Dendritic cell treated with granulocyte-macrophage colony-stimulating factor and Interleukin-4, amounts not matched to agents 40 ng/mL and 50 ng/mL, for 4 days (primary cell): ENCODE measurements at regions not wholly inside any gene's neighbourhood (a gene's known extent, or its start where the extent isn't known, plus 50 kb on each side); places are given as distances from the start of the nearest gene placed in this dataset.
"Not testable (repeated sequence)": the region's sequence is repeated elsewhere in the genome, so short reads cannot be mapped to it uniquely, and the experiment has no call there.

Source experiments
- H3K27ac Mint-ChIP-seq: one replicate; pipeline ENCODE4 v1.8.0; 2022; ENCODE audit warnings: mild to moderate bottlenecking, mixed read lengths
- H3K27me3 Mint-ChIP-seq: one replicate; pipeline ENCODE4 v1.8.0; 2022; ENCODE audit warnings: mild to moderate bottlenecking, mixed read lengths
- H3K36me3 Mint-ChIP-seq: one replicate; pipeline ENCODE4 v1.8.0; 2022; ENCODE audit warnings: low read depth, mixed read lengths
- H3K4me1 Mint-ChIP-seq: one replicate; pipeline ENCODE4 v1.8.0; 2022; ENCODE audit warnings: low read depth, mixed read lengths
- H3K4me3 Mint-ChIP-seq: one replicate; pipeline ENCODE4 v1.8.0; 2022; ENCODE audit warnings: mild to moderate bottlenecking, moderate library complexity, mixed read lengths
- H3K9me3 Mint-ChIP-seq: one replicate; pipeline ENCODE4 v1.8.0; 2022; ENCODE audit warnings: mixed read lengths
- intact Hi-C: fragments of 100-400 bp; cut with micrococcal nuclease; formaldehyde crosslinking; loops from one replicate; pipeline ENCODE4 v1.15.0; 2022

DNA sequence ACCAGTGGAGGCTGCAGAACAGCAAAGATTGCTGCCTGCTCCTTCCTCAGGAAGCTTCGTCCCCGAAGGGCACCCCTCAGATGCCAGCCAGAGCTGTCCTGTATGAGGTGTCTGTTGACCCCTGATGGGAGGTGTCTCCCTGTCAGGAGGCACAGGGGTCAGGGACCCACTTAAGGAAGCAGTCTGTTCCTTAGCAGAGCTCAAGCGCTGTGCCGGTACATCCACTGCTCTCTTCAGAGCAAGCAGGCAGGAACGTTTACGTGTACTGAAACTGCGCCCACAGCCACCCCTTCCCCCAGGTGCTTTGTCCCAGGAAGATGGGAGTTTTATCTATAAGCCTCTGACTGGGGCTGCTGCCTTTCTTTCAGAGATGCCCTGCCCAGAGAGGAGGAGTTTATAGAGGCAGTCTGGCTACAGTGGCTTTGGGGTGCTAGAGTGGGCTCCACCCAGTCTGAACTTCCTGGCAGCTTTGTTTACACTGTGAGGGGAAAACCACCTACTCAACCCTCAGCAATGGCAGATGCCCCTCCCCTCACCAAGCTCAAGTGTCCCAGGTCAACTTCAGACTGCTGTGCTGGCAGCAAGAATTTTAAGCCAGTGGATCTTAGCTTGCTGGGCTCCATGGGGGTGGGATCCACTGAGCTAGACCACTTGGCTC, 275.8 kb upstream of the PROX1 start:
- H3K9me3 Mint-ChIP-seq = peaks cover 28% of the 10 kb centered on the region
- H3K4me1 Mint-ChIP-seq, intact Hi-C loops, H3K27me3 Mint-ChIP-seq, H3K36me3 Mint-ChIP-seq, H3K4me3 Mint-ChIP-seq, H3K27ac Mint-ChIP-seq: not testable (repeated sequence)

DNA sequence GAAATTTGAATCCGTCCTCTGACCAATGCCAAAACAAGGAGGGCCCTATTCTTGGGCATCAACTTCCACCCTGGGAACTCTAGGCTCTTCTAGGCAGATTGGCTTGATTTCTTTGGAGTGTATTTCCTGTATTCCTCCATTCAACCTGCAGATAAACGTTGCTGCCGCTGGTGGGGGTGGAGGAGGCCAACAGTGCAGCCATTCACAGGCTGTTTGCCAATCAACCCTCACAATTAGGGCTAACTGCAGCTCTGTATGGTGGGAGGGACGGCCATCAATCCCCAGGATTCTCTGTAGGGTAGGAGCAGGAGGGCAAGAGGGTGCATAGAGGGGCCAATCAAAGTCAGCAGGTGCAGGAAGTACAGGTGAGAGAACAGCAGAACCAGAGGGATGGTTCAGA, 273.1 kb upstream of the PROX1 start:
- Mint-ChIP-seq H3K9me3 (peaks cover 41% of the 10 kb centered on the region), H3K4me1 (no peaks in the 10 kb centered on the region), H3K36me3 (no peaks in the 10 kb centered on the region), H3K4me3 (no peak overlapping the region), H3K27ac (no peak overlapping the region), H3K27me3 (no peaks in the 10 kb centered on the region)
- intact Hi-C loops = no loop called here

DNA sequence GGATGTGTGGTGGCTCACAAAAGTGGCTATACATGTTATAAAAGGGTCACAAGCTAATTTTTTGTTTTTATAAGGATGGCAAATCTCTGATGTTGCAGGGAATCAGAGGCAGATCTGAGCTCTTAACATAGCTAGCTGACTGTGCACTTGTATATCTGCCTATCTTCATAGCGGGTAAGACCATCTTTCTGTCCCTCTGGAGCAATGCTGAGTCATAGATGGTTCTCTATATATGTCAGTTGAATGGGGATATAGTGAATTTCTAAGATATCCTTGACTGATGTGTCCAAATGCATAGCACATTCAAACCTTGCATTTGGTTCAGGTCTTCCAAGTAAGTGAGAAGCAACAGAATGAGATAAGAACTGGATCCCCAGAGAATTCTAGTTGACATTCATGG, 272.6 kb upstream of the PROX1 start:
- intact Hi-C loops = no loop called here
- Mint-ChIP-seq H3K9me3 (peaks cover 44% of the 10 kb centered on the region), H3K4me1 (no peaks in the 10 kb centered on the region)

DNA sequence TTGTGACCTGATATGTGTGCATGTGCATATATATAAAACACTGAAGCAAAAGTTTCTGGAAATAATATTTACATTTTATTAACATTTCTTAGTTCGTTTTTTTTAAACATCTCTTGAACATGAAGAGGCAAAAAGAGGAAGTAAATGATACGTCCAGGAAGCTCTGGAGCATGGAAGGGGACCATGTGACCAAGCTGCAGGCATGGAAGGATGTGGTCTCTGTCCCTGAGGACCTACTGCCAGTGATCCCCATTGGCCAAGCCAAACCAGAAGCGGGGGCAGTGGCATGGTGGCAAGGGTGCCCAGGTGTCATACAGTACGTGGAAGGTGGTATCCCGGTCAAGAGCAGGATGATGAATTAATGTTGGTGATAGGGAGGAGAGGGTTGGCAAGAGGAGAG, 268.3 kb upstream of the PROX1 start:
- Mint-ChIP-seq H3K36me3 (no peaks in the 10 kb centered on the region), H3K27me3 (no peaks in the 10 kb centered on the region), H3K27ac (no peak overlapping the region), H3K4me1 (no peaks in the 10 kb centered on the region), H3K9me3 (peaks cover 44% of the 10 kb centered on the region), H3K4me3 (no peak overlapping the region)
- intact Hi-C loops = no loop called here

More for the DNA sequence above, 272.6 kb upstream of the PROX1 start:
- Mint-ChIP-seq H3K27me3 (no peaks in the 10 kb centered on the region), H3K27ac (no peak overlapping the region), H3K4me3 (no peak overlapping the region), H3K36me3 (no peaks in the 10 kb centered on the region)

DNA sequence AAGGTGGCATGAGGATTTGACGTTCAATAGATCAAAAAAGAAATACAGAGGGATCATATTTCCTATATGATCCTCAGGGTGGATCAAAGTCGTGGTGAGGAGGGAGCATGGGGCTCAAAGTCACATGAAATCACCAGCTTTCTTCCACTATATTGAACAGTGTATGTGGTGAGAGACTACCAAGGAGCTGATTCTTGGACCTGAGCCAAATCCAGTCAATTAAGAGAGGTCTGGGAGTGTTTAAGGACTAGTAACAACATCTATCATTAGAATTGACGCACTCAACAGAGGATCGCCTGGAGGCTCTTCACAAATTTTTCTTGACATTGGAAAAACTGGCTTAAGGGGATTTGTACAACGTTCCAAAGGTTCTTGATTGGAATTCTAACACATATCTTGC, 267.7 kb upstream of the PROX1 start:
- Mint-ChIP-seq H3K27me3 (no peaks in the 10 kb centered on the region), H3K36me3 (no peaks in the 10 kb centered on the region), H3K4me1 (no peaks in the 10 kb centered on the region), H3K4me3 (no peak overlapping the region), H3K9me3 (peaks cover 44% of the 10 kb centered on the region), H3K27ac (no peak overlapping the region)
- intact Hi-C loops = no loop called here

DNA sequence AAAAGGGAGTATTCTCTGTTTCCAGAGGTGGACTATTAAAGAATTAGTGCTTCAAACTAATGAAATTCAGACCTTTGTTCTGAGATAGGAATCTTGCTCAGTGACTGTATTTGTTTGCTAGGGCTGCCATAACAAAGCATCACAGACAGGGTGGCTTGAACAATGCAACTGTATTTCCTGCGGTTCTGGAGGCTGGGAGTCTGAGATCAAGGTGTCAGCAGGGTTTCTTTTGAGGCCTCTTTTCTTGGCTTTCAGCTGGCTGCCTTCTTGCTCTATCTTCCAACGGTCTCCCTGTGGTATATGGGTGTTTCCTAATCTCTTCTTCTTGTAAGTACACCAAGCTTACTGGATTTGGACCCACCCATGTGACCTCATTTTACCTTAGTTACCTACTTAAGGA, 264.6 kb upstream of the PROX1 start:
- Mint-ChIP-seq H3K27me3 (no peaks in the 10 kb centered on the region), H3K4me3 (no peak overlapping the region), H3K36me3 (no peaks in the 10 kb centered on the region), H3K27ac (no peak overlapping the region), H3K4me1 (no peaks in the 10 kb centered on the region), H3K9me3 (peaks cover 35% of the 10 kb centered on the region)
- intact Hi-C loops = no loop called here

DNA sequence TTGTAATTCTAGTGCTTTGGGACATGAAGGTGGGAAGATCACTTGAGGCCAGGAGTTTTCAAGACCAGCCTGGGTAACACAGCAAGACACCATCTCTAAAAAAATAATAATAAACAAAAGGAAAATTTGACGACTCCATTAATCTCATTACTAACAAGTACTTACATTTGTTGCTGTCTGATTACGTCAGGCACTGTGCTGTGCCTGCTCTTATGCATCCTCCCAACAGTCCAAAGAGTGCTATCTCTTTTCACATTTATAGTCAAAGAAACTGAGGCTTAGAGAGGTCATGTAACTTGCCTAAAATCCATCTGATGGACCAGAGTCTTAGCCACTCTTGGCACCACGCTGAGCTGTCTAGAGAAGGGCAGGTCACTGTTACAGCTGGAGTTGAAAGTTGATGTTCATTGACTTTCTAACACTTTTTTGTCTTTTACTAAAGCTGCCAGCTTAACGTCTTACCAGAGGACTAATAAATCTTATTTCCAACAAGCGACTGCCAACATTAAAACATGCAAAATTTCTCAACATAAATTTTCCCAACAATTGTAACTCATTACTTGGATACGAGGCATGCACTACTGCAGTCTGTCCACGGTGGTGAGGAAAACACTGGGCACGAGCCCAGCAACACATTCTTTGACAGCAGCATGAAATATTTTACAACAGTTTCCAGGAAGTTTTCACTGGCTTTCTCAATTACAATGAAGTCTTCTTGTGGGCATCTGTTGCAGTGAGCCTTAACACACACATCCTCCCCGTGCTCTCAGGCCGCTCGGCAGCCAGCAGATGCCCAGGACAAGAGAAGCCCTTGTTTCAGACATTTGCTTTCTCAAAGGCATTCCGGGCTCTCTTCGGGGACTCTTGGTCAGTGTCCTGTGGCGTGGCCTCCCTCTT, 262.9 kb upstream of the PROX1 start:
- Mint-ChIP-seq H3K4me1 (no peaks in the 10 kb centered on the region), H3K4me3 (no peak overlapping the region), H3K27me3 (no peaks in the 10 kb centered on the region), H3K36me3 (no peaks in the 10 kb centered on the region), H3K9me3 (peaks cover 21% of the 10 kb centered on the region), H3K27ac (no peak overlapping the region)
- intact Hi-C loops = no loop called here

DNA sequence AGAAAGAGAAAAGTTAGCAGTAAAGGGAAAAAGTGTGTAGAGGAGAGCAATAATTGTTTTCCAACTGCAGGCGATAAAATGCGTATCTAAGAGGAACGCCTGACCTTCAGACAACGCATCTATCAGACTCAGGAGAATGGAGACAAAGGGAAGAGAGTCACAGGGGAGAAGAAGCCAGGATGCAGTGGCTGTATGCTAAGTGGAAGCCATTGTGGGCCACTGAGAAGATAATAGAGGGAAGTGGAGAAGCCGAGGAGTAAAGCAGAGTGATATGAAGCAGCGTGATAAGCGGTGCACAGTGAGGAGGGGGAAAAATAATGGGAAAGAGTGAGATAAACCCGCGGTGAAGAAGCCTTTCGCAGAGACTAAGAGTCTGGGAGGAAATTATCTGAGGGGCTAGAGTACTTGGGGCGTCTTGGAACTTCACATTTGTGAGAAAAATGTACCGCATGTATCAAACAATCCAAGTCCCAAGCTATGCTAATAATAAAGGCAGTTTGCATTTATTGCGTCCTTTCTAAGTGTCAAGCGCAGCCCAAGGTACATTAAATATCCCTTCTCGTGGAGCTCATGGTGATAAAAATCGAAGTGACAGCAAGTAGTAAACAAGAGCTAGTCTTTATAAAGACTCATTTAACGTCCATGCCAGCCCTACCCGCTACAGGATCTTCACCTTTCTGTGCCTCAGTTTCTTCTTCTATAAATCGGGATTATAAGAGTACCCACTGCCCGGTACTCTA, 259.8 kb upstream of the PROX1 start:
- Mint-ChIP-seq H3K36me3 (no peaks in the 10 kb centered on the region), H3K27me3 (no peaks in the 10 kb centered on the region), H3K27ac (no peak overlapping the region), H3K4me3 (no peak overlapping the region), H3K4me1 (no peaks in the 10 kb centered on the region), H3K9me3 (peaks cover 24% of the 10 kb centered on the region)
- intact Hi-C loops = no loop called here

DNA sequence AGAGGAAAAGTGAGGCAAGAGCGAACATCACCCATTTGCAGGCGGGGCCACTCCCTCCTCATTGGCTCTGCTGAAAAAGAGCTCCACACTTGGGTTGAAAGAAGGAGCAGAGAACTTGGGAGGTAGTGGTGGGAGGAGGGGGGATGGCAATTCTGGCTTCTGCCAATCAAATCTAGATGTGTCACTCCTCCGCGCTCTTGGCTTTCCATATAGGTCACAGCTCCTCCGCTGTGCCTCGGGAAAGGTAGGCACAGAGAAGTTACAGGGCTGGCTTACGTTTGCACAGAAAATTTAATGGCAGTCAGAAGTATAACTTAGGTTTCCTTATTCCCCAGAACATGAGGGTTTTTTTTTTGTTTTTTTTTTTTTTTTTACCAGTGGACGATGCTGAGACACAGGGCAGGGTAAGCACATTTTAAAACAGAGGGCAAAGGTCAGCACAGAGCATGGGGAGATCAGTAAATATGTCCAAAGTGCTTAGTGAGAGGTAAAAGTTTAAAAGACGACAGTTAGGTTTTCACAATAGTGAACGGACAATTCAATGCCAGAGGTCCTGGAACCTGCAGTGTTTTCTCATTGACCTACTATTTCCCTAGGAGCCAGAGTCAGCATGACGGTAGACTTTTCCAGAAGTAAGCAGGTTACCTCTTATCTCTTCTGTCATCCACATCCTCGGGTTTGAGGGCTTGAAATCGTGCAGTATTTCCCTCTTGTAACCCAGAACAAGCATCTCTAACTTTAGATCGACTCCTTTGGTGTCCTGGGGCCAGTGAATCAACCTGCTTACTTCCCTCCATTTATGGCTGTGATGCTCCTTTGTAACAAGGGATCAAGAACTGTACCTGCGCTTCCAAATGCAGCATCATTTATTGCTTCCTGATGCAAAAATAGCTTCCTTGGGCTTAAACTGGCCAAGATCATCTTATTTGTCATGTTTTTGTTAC, 258.9 kb upstream of the PROX1 start:
- intact Hi-C loops = no loop called here
- Mint-ChIP-seq H3K4me3 (no peak overlapping the region), H3K9me3 (peaks cover 25% of the 10 kb centered on the region)

DNA sequence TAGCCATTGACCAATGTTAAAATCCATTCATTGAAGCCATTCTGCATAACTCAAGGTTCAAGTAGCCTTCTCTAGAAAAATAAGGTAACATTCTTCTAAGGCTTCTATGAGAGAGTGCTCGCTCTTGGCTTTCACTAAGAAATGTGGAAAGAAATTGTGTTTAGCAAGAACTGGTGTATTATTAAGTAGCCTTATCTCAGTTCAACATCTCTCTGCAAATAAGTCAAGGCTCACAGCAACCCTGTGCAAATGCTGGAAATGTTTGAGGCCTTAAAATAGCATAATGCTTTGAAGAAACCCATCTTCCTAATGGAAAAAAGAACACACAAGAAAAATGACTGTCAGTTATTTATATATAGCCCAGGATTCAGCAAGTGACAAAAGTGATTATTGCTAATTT, 254.1 kb upstream of the PROX1 start:
- Mint-ChIP-seq H3K4me1 (no peaks in the 10 kb centered on the region), H3K27me3 (no peaks in the 10 kb centered on the region), H3K9me3 (peaks cover 25% of the 10 kb centered on the region), H3K36me3 (no peaks in the 10 kb centered on the region), H3K27ac (no peak overlapping the region), H3K4me3 (no peak overlapping the region)
- intact Hi-C loops = no loop called here

More for the DNA sequence above, 258.9 kb upstream of the PROX1 start:
- H3K27me3 Mint-ChIP-seq = no peaks in the 10 kb centered on the region
- H3K4me1 Mint-ChIP-seq = no peaks in the 10 kb centered on the region
- H3K27ac Mint-ChIP-seq = no peak overlapping the region
- H3K36me3 Mint-ChIP-seq = no peaks in the 10 kb centered on the region

DNA sequence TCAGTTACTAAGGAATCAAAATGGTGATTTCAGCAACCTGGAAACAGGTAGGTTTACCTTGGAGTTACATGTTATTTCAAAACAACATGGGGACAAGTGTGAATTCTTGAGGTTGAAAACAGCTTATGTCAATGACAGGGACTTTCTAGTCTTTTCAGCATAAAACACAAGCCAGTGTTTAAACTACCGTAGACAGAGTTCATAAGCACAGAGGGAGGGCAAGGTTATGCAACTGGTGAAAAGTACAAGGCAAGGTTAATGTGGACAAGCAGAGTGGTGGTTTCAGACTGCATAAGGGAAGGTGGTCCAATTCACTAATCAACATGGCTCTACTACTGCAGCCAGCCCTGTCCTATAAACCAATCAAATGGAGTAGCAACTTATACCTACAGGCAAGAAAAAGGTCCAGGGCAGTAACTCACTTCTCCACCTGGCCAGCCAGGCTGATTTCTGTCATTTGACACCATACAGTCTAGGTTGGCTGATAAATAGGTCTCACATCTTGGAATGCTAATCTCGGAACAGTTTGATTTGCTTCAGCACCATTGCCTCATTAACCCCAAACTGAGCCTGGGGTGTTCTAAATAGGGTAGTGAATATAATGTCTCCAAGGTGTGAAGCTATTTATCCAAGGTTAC, 250.3 kb upstream of the PROX1 start:
- no peak overlapping the region for H3K4me3 Mint-ChIP-seq
- H3K4me1 Mint-ChIP-seq = no peaks in the 10 kb centered on the region
- H3K9me3 Mint-ChIP-seq = peaks cover 7% of the 10 kb centered on the region
- no peaks in the 10 kb centered on the region for H3K36me3 Mint-ChIP-seq
- no peak overlapping the region for H3K27ac Mint-ChIP-seq
- H3K27me3 Mint-ChIP-seq = no peaks in the 10 kb centered on the region
- intact Hi-C loops = no loop called here

DNA sequence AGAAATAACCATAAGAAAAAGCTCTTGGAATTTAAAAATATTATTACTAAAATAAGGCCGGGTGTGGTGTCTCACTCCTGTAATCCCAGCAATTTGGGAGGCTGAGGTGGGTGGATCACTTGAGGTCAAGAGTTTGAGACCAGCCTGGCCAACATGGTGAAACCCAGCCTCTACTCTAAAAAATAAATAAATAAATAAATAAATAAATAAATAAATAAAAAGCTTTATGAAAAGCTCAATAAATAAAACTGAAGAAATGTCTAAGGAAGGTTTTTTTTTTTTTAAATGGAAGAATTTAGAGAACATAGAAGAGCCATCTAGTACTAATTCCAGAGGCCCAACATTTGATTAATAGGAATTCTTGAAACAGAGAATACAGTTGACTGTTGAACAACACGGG, 249.1 kb upstream of the PROX1 start:
- H3K4me1 Mint-ChIP-seq = no peaks in the 10 kb centered on the region
- H3K4me3 Mint-ChIP-seq = no peak overlapping the region
- no peaks in the 10 kb centered on the region for H3K27me3 Mint-ChIP-seq
- peaks cover 12% of the 10 kb centered on the region for H3K9me3 Mint-ChIP-seq
- intact Hi-C loops = no loop called here
- H3K36me3 Mint-ChIP-seq = no peaks in the 10 kb centered on the region
- no peak overlapping the region for H3K27ac Mint-ChIP-seq

DNA sequence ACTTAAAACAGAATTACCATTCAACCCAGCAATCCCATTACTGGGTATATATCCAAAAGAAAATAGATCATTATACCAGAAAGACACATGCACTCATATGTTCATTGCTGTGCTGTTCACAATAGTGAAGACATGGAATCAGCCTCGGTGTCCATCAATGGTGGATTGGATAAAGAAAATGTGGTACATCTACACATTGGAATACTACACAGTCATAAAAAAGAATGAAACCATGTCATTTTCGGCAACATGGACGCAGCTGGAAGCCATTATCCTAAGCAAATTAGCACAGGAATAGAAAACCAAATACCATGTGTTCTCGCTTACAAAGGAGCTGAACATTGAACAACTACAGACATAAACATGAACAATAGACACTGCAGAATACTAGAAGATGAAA, 244.8 kb upstream of the PROX1 start:
- Mint-ChIP-seq H3K36me3 (no peaks in the 10 kb centered on the region), H3K27ac (no peak overlapping the region), H3K4me3 (no peak overlapping the region), H3K9me3 (peaks cover 12% of the 10 kb centered on the region), H3K4me1 (no peaks in the 10 kb centered on the region), H3K27me3 (no peaks in the 10 kb centered on the region)
- intact Hi-C loops = no loop called here
